Astrocyte of the spinal cord (primary cell): ENCODE measurements at regions not wholly inside any gene's neighbourhood (a gene's known extent, or its start where the extent isn't known, plus 50 kb on each side); places are given as distances from the start of the nearest gene placed in this dataset.

Experiments used
- DNase-seq: peaks from one replicate; pipeline ENCODE4 v3.0.0; 2011; ENCODE audit warnings: low read depth, low spot score
- H3K4me3 ChIP-seq: 2 replicates; pipeline ENCODE4 v1.5.1; 2011; ENCODE audit warnings: low read depth, mild to moderate bottlenecking, low read length, moderate library complexity
- CTCF ChIP-seq: IDR thresholded peaks from 2 replicates; pipeline ENCODE4 v1.5.1; 2012; ENCODE audit warnings: low read depth, mild to moderate bottlenecking, low read length, inconsistent platforms
- in situ Hi-C: cut with HindIII; loops from 2 replicates; pipeline ENCODE4 v1.10.0; 2017; ENCODE audit warnings: low sequenced_read_pairs

- DNase-seq: no peak
- no peak for TF ChIP-seq CTCF
- H3K4me3 ChIP-seq: no peak overlapping the region
- in situ Hi-C loops: no loop called here
Measured at GRCh38 chr11:70703141-70704064, 305.1 kb downstream of the CTTN start.

- H3K4me3 ChIP-seq: no peak overlapping the region
- DNase-seq: no peak
- TF ChIP-seq CTCF: no peak
- in situ Hi-C loops: no loop called here
Measured at GRCh38 chr11:70705097-70705496, 306.8 kb downstream of the CTTN start.

GRCh38 chr11:70705930-70706329 is 307.6 kb downstream of the CTTN start:
- no peak for TF ChIP-seq CTCF
- no peak for DNase-seq
- no peak overlapping the region for H3K4me3 ChIP-seq
- in situ Hi-C loops: no loop called here

GRCh38 chr11:70707821-70708220 is 309.5 kb downstream of the CTTN start:
- TF ChIP-seq CTCF: no peak
- no peak for DNase-seq
- no peak overlapping the region for H3K4me3 ChIP-seq
- in situ Hi-C loops: no loop called here

GRCh38 chr11:70709596-70709995 is 311.3 kb downstream of the CTTN start:
- in situ Hi-C loops: no loop called here
- DNase-seq: no peak
- TF ChIP-seq CTCF: no peak
- H3K4me3 ChIP-seq: no peak overlapping the region

GRCh38 chr11:70710192-70710591 is 311.9 kb downstream of the CTTN start:
- no peak overlapping the region for H3K4me3 ChIP-seq
- in situ Hi-C loops: no loop called here
- TF ChIP-seq CTCF: no peak
- DNase-seq: no peak
